ENCODE measurements at regions not wholly inside any gene's neighbourhood (a gene's known extent, or its start where the extent isn't known, plus 50 kb on each side); places are given as distances from the start of the nearest gene placed in this dataset.

GRCh38 chr9:89731262-89732182 is 126.7 kb downstream of the GADD45G start:
- TF ChIP-seq CTCF (IDR thresholded peaks at IDR 0.05; ENCODE audit: insufficient read depth, low read length, poor library complexity, severe bottlenecking) (no peak), EZH2phosphoT487 (conservative IDR thresholded peaks at IDR 0.05; ENCODE audit: low read length) (no peak)

Data from SU-DHL-6 (cell line).